ENCODE measurements at regions not wholly inside any gene's neighbourhood (a gene's known extent, or its start where the extent isn't known, plus 50 kb on each side); places are given as distances from the start of the nearest gene placed in this dataset.

GRCh38 chr3:68515237-68515636, 417.1 kb downstream of the TAFA4 start:
- TF ChIP-seq EZH2 (IDR thresholded peaks at IDR 0.05; ENCODE audit: borderline replicate concordance, low read length) (no peak), CTCF (IDR thresholded peaks at IDR 0.05; ENCODE audit: low read length) (no peak)

Data from OCI-LY1 (cell line).